ENCODE measurements at regions not wholly inside any gene's neighbourhood (a gene's known extent, or its start where the extent isn't known, plus 50 kb on each side); places are given as distances from the start of the nearest gene placed in this dataset.

GRCh38 chr1:73144311-73144710 is 862.0 kb upstream of the NEGR1 start:
- Histone ChIP-seq H3K27ac (ENCODE audit: low read length) (no peak overlapping the region), H3K36me3 (ENCODE audit: control insufficient read depth, insufficient read depth, low read length) (no peaks in the 10 kb centered on the region), H3K27me3 (ENCODE audit: control insufficient read depth, insufficient read depth, low read length) (no peaks in the 10 kb centered on the region), H3K4me1 (ENCODE audit: control insufficient read depth, insufficient read depth, low read length) (no peaks in the 10 kb centered on the region), H3K4me3 (ENCODE audit: low read length) (no peak overlapping the region), H3K9me3 (ENCODE audit: control insufficient read depth, insufficient read depth, low read length) (no peaks in the 10 kb centered on the region)
- ATAC-seq = no peak
- H3K4me3 Mint-ChIP-seq = no peak overlapping the region
- no peaks in the 10 kb centered on the region for H3K4me1 Mint-ChIP-seq
- no peaks in the 10 kb centered on the region for H3K27me3 Mint-ChIP-seq (ENCODE audit: low read depth in 2 of 2)
- intact Hi-C loops (cut with micrococcal nuclease) = no loop called here
- no peak for DNase-seq
- no peak for TF ChIP-seq CTCF (IDR thresholded peaks at IDR 0.05)
- H3K27ac Mint-ChIP-seq = no peak overlapping the region
- H3K9me3 Mint-ChIP-seq = peaks cover 17 to 25% of the 10 kb centered on the region in 2 donors
- H3K36me3 Mint-ChIP-seq = no peaks in the 10 kb centered on the region

GRCh38 chr1:73136975-73137374 is 854.6 kb upstream of the NEGR1 start:
- H3K9me3 ChIP-seq (ENCODE audit: control insufficient read depth, insufficient read depth, low read length) = no peaks in the 10 kb centered on the region
- Mint-ChIP-seq H3K4me3 (no peak overlapping the region), H3K27me3 (ENCODE audit: low read depth in 2 of 2) (no peaks in the 10 kb centered on the region), H3K9me3 (peaks cover 19% of the 10 kb centered on the region in 2 donors), H3K36me3 (no peaks in the 10 kb centered on the region), H3K27ac (no peak overlapping the region), H3K4me1 (no peaks in the 10 kb centered on the region)
- H3K27ac ChIP-seq (ENCODE audit: low read length) = no peak overlapping the region
- H3K4me1 ChIP-seq (ENCODE audit: control insufficient read depth, insufficient read depth, low read length) = no peaks in the 10 kb centered on the region
- DNase-seq = no peak
- no peak for TF ChIP-seq CTCF (IDR thresholded peaks at IDR 0.05)
- no peak overlapping the region for H3K4me3 ChIP-seq (ENCODE audit: low read length)
- ATAC-seq = no peak
- H3K27me3 ChIP-seq (ENCODE audit: control insufficient read depth, insufficient read depth, low read length) = no peaks in the 10 kb centered on the region
- H3K36me3 ChIP-seq (ENCODE audit: control insufficient read depth, insufficient read depth, low read length) = no peaks in the 10 kb centered on the region
- intact Hi-C loops (cut with micrococcal nuclease) = no loop called here

- Mint-ChIP-seq H3K36me3 (no peaks in the 10 kb centered on the region), H3K27ac (no peak overlapping the region), H3K4me1 (no peaks in the 10 kb centered on the region), H3K9me3 (peaks cover 7 to 20% of the 10 kb centered on the region in 2 donors), H3K4me3 (no peak overlapping the region), H3K27me3 (ENCODE audit: low read depth in 2 of 2) (no peaks in the 10 kb centered on the region)
- peaks cover 10% of the 10 kb centered on the region for H3K9me3 ChIP-seq (ENCODE audit: control insufficient read depth, insufficient read depth, low read length)
- H3K4me1 ChIP-seq (ENCODE audit: control insufficient read depth, insufficient read depth, low read length) = no peaks in the 10 kb centered on the region
- no peak overlapping the region for H3K4me3 ChIP-seq (ENCODE audit: low read length)
- no peak overlapping the region for H3K27ac ChIP-seq (ENCODE audit: low read length)
- DNase-seq (no peak), ATAC-seq (no peak)
- H3K36me3 ChIP-seq (ENCODE audit: control insufficient read depth, insufficient read depth, low read length) = no peaks in the 10 kb centered on the region
- 94% methylated on average over 2 of the region's 2 CpGs for WGBS (ENCODE audit: insufficient coverage)
- intact Hi-C loops (cut with micrococcal nuclease) = no loop called here
- H3K27me3 ChIP-seq (ENCODE audit: control insufficient read depth, insufficient read depth, low read length) = no peaks in the 10 kb centered on the region
- no peak for TF ChIP-seq CTCF (IDR thresholded peaks at IDR 0.05)
Measured at GRCh38 chr1:73106931-73107330, 824.6 kb upstream of the NEGR1 start.

- H3K36me3 ChIP-seq (ENCODE audit: control insufficient read depth, insufficient read depth, low read length) = no peaks in the 10 kb centered on the region
- peaks cover 10% of the 10 kb centered on the region for H3K9me3 ChIP-seq (ENCODE audit: control insufficient read depth, insufficient read depth, low read length)
- ATAC-seq (no peak), DNase-seq (no peak)
- Mint-ChIP-seq H3K4me1 (no peaks in the 10 kb centered on the region), H3K4me3 (no peak overlapping the region), H3K36me3 (no peaks in the 10 kb centered on the region), H3K9me3 (peaks cover 5 to 18% of the 10 kb centered on the region in 2 donors), H3K27me3 (ENCODE audit: low read depth in 2 of 2) (no peaks in the 10 kb centered on the region), H3K27ac (no peak overlapping the region)
- no peak overlapping the region for H3K4me3 ChIP-seq (ENCODE audit: low read length)
- no peak overlapping the region for H3K27ac ChIP-seq (ENCODE audit: low read length)
- no peaks in the 10 kb centered on the region for H3K27me3 ChIP-seq (ENCODE audit: control insufficient read depth, insufficient read depth, low read length)
- 92% methylated on average over 16 of the region's 16 CpGs for WGBS (ENCODE audit: insufficient coverage)
- H3K4me1 ChIP-seq (ENCODE audit: control insufficient read depth, insufficient read depth, low read length) = no peaks in the 10 kb centered on the region
- intact Hi-C loops (cut with micrococcal nuclease) = no loop called here
- TF ChIP-seq CTCF (IDR thresholded peaks at IDR 0.05) = no peak
Measured at GRCh38 chr1:73105755-73106154, 823.4 kb upstream of the NEGR1 start.

Data from natural killer cell (primary cell).